ENCODE measurements at regions not wholly inside any gene's neighbourhood (a gene's known extent, or its start where the extent isn't known, plus 50 kb on each side); places are given as distances from the start of the nearest gene placed in this dataset.

- H3K27ac ChIP-seq: no peak overlapping the region
- 74% methylated on average over 3 of the region's 3 CpGs for WGBS
- H3K9me3 ChIP-seq: no peaks in the 10 kb centered on the region
- no peak for TF ChIP-seq POLR2A (IDR thresholded peaks at IDR 0.05)
- no peak for TF ChIP-seq POLR2AphosphoS5 (IDR thresholded peaks at IDR 0.05)
- no peak for TF ChIP-seq EP300 (IDR thresholded peaks at IDR 0.05)
- TF ChIP-seq CTCF (IDR thresholded peaks at IDR 0.05): no peak
- no peaks in the 10 kb centered on the region for H3K4me1 ChIP-seq
- no peaks in the 10 kb centered on the region for H3K27me3 ChIP-seq
- DNase-seq (ENCODE audit: low spot score in 2 of 2): no peak
- H3K4me3 ChIP-seq: no peak overlapping the region
- H3K36me3 ChIP-seq: no peaks in the 10 kb centered on the region
Measured at GRCh38 chr13:63880705-63881104, 2465.1 kb upstream of the PCDH20 start.

- Histone ChIP-seq H3K27ac (no peak overlapping the region), H3K9me3 (no peaks in the 10 kb centered on the region), H3K27me3 (no peaks in the 10 kb centered on the region), H3K4me1 (no peaks in the 10 kb centered on the region), H3K36me3 (no peaks in the 10 kb centered on the region), H3K4me3 (no peak overlapping the region)
- DNase-seq (ENCODE audit: low spot score in 2 of 2): no peak
- TF ChIP-seq EP300 (IDR thresholded peaks at IDR 0.05): no peak
- no peak for TF ChIP-seq POLR2AphosphoS5 (IDR thresholded peaks at IDR 0.05)
- TF ChIP-seq POLR2A (IDR thresholded peaks at IDR 0.05): no peak
- TF ChIP-seq CTCF (IDR thresholded peaks at IDR 0.05): no peak
- whole genome bisulfite sequencing: 85% methylated on average over 5 of the region's 5 CpGs
Measured at GRCh38 chr13:63873936-63874335, 2458.3 kb upstream of the PCDH20 start.

DNA sequence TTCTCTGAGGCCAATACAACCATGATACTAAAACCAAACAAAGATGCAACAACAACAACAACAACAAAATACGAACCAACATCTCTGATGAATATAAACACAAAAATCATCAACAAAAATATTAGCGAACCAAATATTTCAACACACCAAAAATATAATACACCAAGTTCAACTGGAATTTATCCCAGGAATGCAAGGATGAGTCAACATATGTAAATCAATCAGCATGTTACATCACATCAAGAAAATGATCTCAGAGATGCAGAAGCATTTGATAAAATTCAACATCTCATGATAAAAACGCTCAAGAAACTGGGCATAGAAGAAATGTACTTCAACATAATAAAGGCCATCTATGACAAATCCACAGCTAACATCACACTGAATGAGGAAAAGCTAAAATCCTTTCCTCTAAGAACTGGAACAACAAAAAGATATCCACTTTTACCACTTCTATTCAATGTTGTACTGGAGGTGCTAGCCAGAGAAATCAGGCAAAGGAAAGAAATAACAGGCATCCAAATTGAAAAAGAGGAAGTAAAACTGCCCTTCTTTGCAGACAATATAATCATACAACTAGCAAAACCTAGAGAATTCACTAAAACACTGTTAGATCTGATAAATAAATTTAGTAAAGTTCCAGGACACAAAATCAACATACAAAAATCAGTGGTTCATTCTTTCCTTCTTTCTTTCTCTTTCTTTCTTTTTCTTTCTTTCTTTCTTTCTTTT lies 2448.7 kb upstream of the PCDH20 start:
- Histone ChIP-seq H3K9me3 (peaks cover 4% of the 10 kb centered on the region), H3K4me1 (no peaks in the 10 kb centered on the region), H3K27ac (no peak overlapping the region), H3K4me3 (no peak overlapping the region), H3K27me3 (no peaks in the 10 kb centered on the region), H3K36me3 (no peaks in the 10 kb centered on the region)
- TF ChIP-seq POLR2AphosphoS5 (IDR thresholded peaks at IDR 0.05) (no peak), CTCF (IDR thresholded peaks at IDR 0.05) (no peak), EP300 (IDR thresholded peaks at IDR 0.05) (no peak), POLR2A (IDR thresholded peaks at IDR 0.05) (no peak)
- DNase-seq (ENCODE audit: low spot score in 2 of 2): no peak
- 70% methylated on average over 3 of the region's 3 CpGs for WGBS

DNA sequence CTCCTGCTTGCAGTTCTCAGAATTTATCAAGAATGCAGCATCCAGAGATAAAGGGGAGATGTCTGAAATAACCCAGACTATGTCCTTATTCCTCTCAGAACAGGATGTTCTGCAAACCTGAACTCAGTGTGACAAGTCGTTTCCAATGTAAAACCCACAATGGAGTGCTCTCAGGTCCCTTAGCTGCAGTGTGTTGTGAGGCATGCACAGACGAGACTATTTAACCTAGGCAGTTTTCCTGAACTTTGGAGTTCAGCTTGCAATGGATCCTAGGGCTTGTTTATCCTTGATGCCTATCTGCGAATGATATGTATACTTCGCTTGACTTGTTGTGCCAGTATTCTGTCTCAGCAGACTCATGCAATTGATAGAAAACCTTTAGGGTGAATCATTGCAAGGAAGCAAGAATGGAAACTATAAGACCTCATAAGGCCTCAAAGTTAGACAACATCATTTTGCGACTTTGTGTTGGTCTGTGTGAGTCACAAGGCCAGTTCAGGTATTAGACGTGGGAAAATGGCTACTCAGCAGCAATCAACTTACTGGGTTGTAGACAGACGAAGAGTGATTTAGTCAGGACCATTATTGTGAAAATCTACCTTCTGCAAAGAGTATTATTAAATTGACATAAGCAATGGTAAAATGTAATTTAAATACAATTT lies 2439.9 kb upstream of the PCDH20 start:
- Histone ChIP-seq H3K27ac (no peak overlapping the region), H3K9me3 (no peaks in the 10 kb centered on the region), H3K27me3 (no peaks in the 10 kb centered on the region), H3K4me3 (no peak overlapping the region), H3K36me3 (no peaks in the 10 kb centered on the region), H3K4me1 (no peaks in the 10 kb centered on the region)
- TF ChIP-seq POLR2A (IDR thresholded peaks at IDR 0.05) (no peak), EP300 (IDR thresholded peaks at IDR 0.05) (no peak)
- no peak for DNase-seq (ENCODE audit: low spot score in 2 of 2)
- WGBS: 81% methylated on average over 7 of the region's 7 CpGs

DNA sequence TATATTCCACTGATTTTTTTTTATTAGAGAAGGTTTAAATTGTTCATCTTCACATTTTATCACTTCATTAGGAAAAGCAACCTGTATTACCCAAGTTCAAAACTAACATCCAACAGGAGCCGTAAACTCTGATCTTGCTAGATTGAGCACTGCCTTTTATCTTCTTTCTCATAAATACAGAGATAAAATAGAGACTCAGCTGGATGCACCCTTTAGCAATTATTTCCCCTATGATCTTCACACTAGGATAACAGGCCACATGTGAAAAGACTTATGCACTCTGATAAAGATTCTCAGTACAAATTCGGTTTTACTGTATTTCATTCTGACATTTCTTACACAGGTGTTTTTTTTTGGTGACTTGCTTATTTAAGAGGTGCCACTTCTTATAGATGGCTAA lies 2438.2 kb upstream of the PCDH20 start:
- Histone ChIP-seq H3K4me3 (no peak overlapping the region), H3K4me1 (no peaks in the 10 kb centered on the region), H3K27ac (no peak overlapping the region), H3K36me3 (no peaks in the 10 kb centered on the region), H3K27me3 (no peaks in the 10 kb centered on the region), H3K9me3 (no peaks in the 10 kb centered on the region)
- WGBS: 58% methylated on average over 2 of the region's 2 CpGs
- no peak for DNase-seq (ENCODE audit: low spot score in 2 of 2)
- TF ChIP-seq POLR2AphosphoS5 (IDR thresholded peaks at IDR 0.05) (no peak), EP300 (IDR thresholded peaks at IDR 0.05) (no peak), POLR2A (IDR thresholded peaks at IDR 0.05) (no peak), CTCF (IDR thresholded peaks at IDR 0.05) (no peak)

Data from suprapubic skin (tissue), 4 donors.